Keratinocyte (primary cell): ENCODE measurements at regions not wholly inside any gene's neighbourhood (a gene's known extent, or its start where the extent isn't known, plus 50 kb on each side); places are given as distances from the start of the nearest gene placed in this dataset.

Source experiments
- DNase-seq: peaks from one replicate; pipeline ENCODE4 v3.0.0-alpha.2; 2011; ENCODE audit warnings: low read depth, missing footprints, low spot score
- FAIRE-seq: peaks from 2 replicates; lab custom pipeline; 2011; peaks lifted over from hg19 to GRCh38; lab: Jason Lieb, UNC
- H2AFZ ChIP-seq: 2 replicates; pipeline ENCODE4 v1.6.0; 2012; ENCODE audit warnings: low read length, control low read depth, inconsistent platforms; ENCODE audit not compliant: control insufficient read depth
- H3K27ac ChIP-seq: 2 replicates; pipeline ENCODE4 v1.5.1; 2011; ENCODE audit warnings: low read length; ENCODE audit not compliant: control insufficient read depth, insufficient read depth
- H3K27me3 ChIP-seq: 3 replicates; pipeline ENCODE4 v1.6.0; 2011; ENCODE audit warnings: low read length; ENCODE audit not compliant: control insufficient read depth, insufficient read depth; ENCODE audit errors: extremely low read depth
- H3K36me3 ChIP-seq, 2 experiments: 2 replicates in 1 of 2; 3 replicates in 1 of 2; pipeline ENCODE4 v1.5.1; 2011; ENCODE audit warnings: low read length in 2 of 2, mild to moderate bottlenecking in 1 of 2; ENCODE audit not compliant: control insufficient read depth in 2 of 2, insufficient read depth in 2 of 2; ENCODE audit errors: extremely low read depth in 1 of 2
- H3K4me1 ChIP-seq: 3 replicates; pipeline ENCODE4 v1.5.1; 2011; ENCODE audit warnings: low read length; ENCODE audit not compliant: control insufficient read depth, insufficient read depth; ENCODE audit errors: extremely low read depth
- H3K4me2 ChIP-seq: 3 replicates; pipeline ENCODE4 v1.6.0; 2011; ENCODE audit warnings: low read depth, low read length; ENCODE audit not compliant: control insufficient read depth, insufficient read depth; ENCODE audit errors: extremely low read depth
- H3K4me3 ChIP-seq, 3 experiments: fragments of 200-600 bp in 1 of 3; sonication (generic) in 1 of 3; 2 replicates in 2 of 3; 3 replicates in 1 of 3; pipeline ENCODE4 v1.5.1; 2011 to 2016; ENCODE audit warnings: low read length in 3 of 3, mild to moderate bottlenecking in 3 of 3, control low read depth in 2 of 3, inconsistent platforms in 1 of 3, low read depth in 1 of 3, mixed read lengths in 1 of 3, mixed run types in 1 of 3, moderate library complexity in 1 of 3; ENCODE audit not compliant: control insufficient read depth in 2 of 3, insufficient read depth in 2 of 3; ENCODE audit errors: extremely low read depth in 1 of 3
- H3K79me2 ChIP-seq: 2 replicates; pipeline ENCODE4 v1.6.0; 2012; ENCODE audit warnings: low read length; ENCODE audit not compliant: control insufficient read depth, insufficient read depth
- H3K9ac ChIP-seq: 3 replicates; pipeline ENCODE4 v1.6.0; 2011; ENCODE audit warnings: low read length; ENCODE audit not compliant: control insufficient read depth, insufficient read depth; ENCODE audit errors: extremely low read depth
- H3K9me1 ChIP-seq: 3 replicates; pipeline ENCODE4 v1.6.0; 2011; ENCODE audit warnings: low read length; ENCODE audit not compliant: control insufficient read depth, insufficient read depth; ENCODE audit errors: extremely low read depth
- H3K9me3 ChIP-seq: 2 replicates; pipeline ENCODE4 v1.5.1; 2012; ENCODE audit warnings: low read depth, low read length; ENCODE audit not compliant: control insufficient read depth
- H4K20me1 ChIP-seq: 3 replicates; pipeline ENCODE4 v1.6.0; 2011; ENCODE audit warnings: low read length; ENCODE audit not compliant: control insufficient read depth, insufficient read depth; ENCODE audit errors: extremely low read depth
- EZH2 ChIP-seq: IDR thresholded peaks from one replicate; pipeline ENCODE4 v1.6.1; 2012; ENCODE audit warnings: inconsistent platforms, mild to moderate bottlenecking, low read length, moderate library complexity
- dilution Hi-C: fragments of 300-500 bp; cut with MboI; formaldehyde crosslinking; loops from one replicate; pipeline ENCODE4 v1.7.0; 2020; ENCODE audit warnings: low sequenced_read_pairs; ENCODE audit not compliant: extremely low pct_ligation_motif_present
- TF ChIP-seq, protein P1 (sequence below), 3 experiments: IDR thresholded peaks in 1 of 3; conservative IDR thresholded peaks in 1 of 3; optimal IDR thresholded peaks in 1 of 3; 2 replicates in 2 of 3; 3 replicates in 1 of 3; pipeline versions ENCODE3 to v1.5.1; 2011; ENCODE audit warnings: low read length in 3 of 3, mild to moderate bottlenecking in 3 of 3, moderate library complexity in 2 of 3, control low read depth in 1 of 3, inconsistent platforms in 1 of 3; ENCODE audit not compliant: insufficient read depth in 2 of 3; ENCODE audit errors: extremely low read depth in 1 of 3

DNA sequence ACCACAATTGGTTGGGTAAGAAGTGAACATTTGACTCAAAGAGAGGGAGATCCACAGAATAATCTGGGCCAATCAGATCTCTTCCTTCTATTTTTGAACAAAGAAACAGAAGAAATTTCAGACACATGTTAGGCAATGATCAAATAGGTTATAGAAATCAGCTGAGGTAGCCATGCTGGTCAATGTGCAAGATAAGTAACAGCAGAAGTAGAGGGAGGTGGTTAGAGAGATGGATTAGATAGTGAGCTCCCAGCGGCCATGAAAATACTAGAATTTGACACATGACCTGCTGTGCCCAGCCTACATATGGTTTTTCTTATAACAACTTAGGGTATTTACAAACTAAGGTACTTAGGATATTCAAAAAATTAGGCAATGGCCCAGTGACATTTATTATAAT, 230.9 kb upstream of the ARID2 start:
- Histone ChIP-seq H3K9me3 (no peaks in the 10 kb centered on the region), H3K27ac (no peak overlapping the region), H2AFZ (no peak overlapping the region), H3K27me3 (peaks cover 7% of the 10 kb centered on the region), H3K79me2 (no peaks in the 10 kb centered on the region), H3K9ac (no peak overlapping the region), H3K4me2 (no peak overlapping the region), H3K4me3 (no peak overlapping the region), H3K4me1 (no peaks in the 10 kb centered on the region), H4K20me1 (no peaks in the 10 kb centered on the region), H3K36me3 (no peaks in the 10 kb centered on the region), H3K9me1 (no peaks in the 10 kb centered on the region)
- DNase-seq (no peak), FAIRE-seq (no peak)
- dilution Hi-C loops: no loop called here
- TF ChIP-seq, protein P1, sequence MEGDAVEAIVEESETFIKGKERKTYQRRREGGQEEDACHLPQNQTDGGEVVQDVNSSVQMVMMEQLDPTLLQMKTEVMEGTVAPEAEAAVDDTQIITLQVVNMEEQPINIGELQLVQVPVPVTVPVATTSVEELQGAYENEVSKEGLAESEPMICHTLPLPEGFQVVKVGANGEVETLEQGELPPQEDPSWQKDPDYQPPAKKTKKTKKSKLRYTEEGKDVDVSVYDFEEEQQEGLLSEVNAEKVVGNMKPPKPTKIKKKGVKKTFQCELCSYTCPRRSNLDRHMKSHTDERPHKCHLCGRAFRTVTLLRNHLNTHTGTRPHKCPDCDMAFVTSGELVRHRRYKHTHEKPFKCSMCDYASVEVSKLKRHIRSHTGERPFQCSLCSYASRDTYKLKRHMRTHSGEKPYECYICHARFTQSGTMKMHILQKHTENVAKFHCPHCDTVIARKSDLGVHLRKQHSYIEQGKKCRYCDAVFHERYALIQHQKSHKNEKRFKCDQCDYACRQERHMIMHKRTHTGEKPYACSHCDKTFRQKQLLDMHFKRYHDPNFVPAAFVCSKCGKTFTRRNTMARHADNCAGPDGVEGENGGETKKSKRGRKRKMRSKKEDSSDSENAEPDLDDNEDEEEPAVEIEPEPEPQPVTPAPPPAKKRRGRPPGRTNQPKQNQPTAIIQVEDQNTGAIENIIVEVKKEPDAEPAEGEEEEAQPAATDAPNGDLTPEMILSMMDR (optimal IDR thresholded peaks at IDR 0.05 in 1 of 3, IDR thresholded peaks at IDR 0.05 in 1 of 3, conservative IDR thresholded peaks at IDR 0.05 in 1 of 3; ENCODE audit: extremely low read depth in 1 of 3, insufficient read depth in 2 of 3, low read length in 3 of 3): no peak
- TF ChIP-seq EZH2: no peak

DNA sequence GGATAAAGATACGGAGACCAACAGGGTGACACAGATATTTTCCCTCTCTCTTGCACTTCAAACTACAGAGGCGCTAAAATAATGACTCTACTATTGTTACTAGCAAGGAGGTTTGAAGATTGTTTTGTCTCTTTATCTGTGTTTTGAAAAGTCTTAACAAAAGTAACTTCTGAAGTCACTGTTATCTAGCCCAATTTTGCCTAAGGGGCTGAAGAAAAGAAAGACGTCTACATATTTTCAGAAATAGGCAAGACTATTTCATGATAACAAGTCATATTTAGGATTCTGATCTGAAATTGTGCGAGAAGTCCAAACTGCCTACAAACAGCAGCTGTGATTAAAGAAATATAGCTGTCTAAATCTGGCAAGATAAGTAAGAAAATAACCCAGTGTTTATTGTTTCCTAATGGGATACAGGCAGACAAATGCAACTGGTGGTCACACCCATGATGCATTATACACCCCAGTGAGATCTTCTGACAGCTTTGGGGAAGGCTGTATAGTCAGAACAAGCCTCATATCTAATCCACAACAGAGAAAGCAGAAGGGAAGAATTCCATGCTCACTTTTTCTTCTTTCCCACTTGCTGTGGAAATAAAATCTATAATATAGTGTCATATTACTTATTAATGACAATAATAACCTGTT, 226.9 kb upstream of the ARID2 start:
- no peak overlapping the region for H3K4me3 ChIP-seq
- dilution Hi-C loops: no loop called here
- H3K9ac ChIP-seq: no peak overlapping the region

More for the DNA sequence above, 226.9 kb upstream of the ARID2 start:
- Histone ChIP-seq H3K9me1 (no peaks in the 10 kb centered on the region), H3K36me3 (no peaks in the 10 kb centered on the region), H3K4me1 (no peaks in the 10 kb centered on the region), H3K27ac (no peak overlapping the region), H3K4me2 (no peak overlapping the region), H3K79me2 (no peaks in the 10 kb centered on the region), H3K9me3 (no peaks in the 10 kb centered on the region), H4K20me1 (no peaks in the 10 kb centered on the region), H2AFZ (no peak overlapping the region), H3K27me3 (peaks cover 7% of the 10 kb centered on the region)
- no peak for FAIRE-seq
- TF ChIP-seq, protein P1 (optimal IDR thresholded peaks at IDR 0.05 in 1 of 3, IDR thresholded peaks at IDR 0.05 in 1 of 3, conservative IDR thresholded peaks at IDR 0.05 in 1 of 3; ENCODE audit: extremely low read depth in 1 of 3, insufficient read depth in 2 of 3, low read length in 3 of 3): no peak
- no peak for TF ChIP-seq EZH2
- DNase-seq: no peak
